GM23338 (cell line): ENCODE measurements at regions not wholly inside any gene's neighbourhood (a gene's known extent, or its start where the extent isn't known, plus 50 kb on each side); places are given as distances from the start of the nearest gene placed in this dataset.

ENCODE experiments used
- ATAC-seq: fragments of 200-7000 bp; cut with Tn5 transposase; 3 replicates; pipeline ENCODE4 v1.9.1; 2020
- DNase-seq: peaks from one replicate; pipeline ENCODE4 v3.0.0-alpha.2; 2015; ENCODE audit warnings: low spot score
- H2AFZ ChIP-seq: fragments of 200-600 bp; sonication (generic); 2 replicates; pipeline ENCODE4 v1.8.0; 2016; ENCODE audit warnings: antibody characterized with exemption, mild to moderate bottlenecking, moderate library complexity
- H3F3A ChIP-seq: fragments of 200-600 bp; sonication (generic); replicated peaks from 2 replicates; pipeline ENCODE4 v1.8.0; 2017; ENCODE audit warnings: antibody characterized with exemption, mixed run types, low read depth
- H3K27ac ChIP-seq: fragments of 200-600 bp; sonication (generic); 2 replicates; pipeline ENCODE4 v1.6.1; 2016; ENCODE audit warnings: low read depth
- H3K27me3 ChIP-seq: fragments of 200-600 bp; sonication (generic); 2 replicates; pipeline ENCODE4 v1.8.0; 2016; ENCODE audit warnings: mild to moderate bottlenecking, mixed run types, moderate library complexity; ENCODE audit not compliant: insufficient read depth
- H3K36me3 ChIP-seq: fragments of 200-600 bp; sonication (generic); 2 replicates; pipeline ENCODE4 v1.8.0; 2016; ENCODE audit warnings: mild to moderate bottlenecking; ENCODE audit not compliant: insufficient read depth
- H3K4me1 ChIP-seq: fragments of 200-600 bp; sonication (generic); 2 replicates; pipeline ENCODE4 v1.8.0; 2016; ENCODE audit warnings: mild to moderate bottlenecking, moderate library complexity; ENCODE audit not compliant: insufficient read depth
- H3K4me2 ChIP-seq: fragments of 200-600 bp; sonication (generic); 2 replicates; pipeline ENCODE4 v1.7.1; 2017; ENCODE audit warnings: mixed run types
- H3K4me3 ChIP-seq: fragments of 200-600 bp; sonication (generic); 2 replicates; pipeline ENCODE4 v1.6.1; 2016; ENCODE audit warnings: mixed run types
- H3K79me2 ChIP-seq: fragments of 200-600 bp; sonication (generic); replicated peaks from 2 replicates; pipeline ENCODE4 v1.8.0; 2017; ENCODE audit warnings: mild to moderate bottlenecking; ENCODE audit not compliant: insufficient read depth
- H3K9me2 ChIP-seq: fragments of 200-600 bp; sonication (generic); 2 replicates; pipeline ENCODE4 v1.8.0; 2017; ENCODE audit not compliant: insufficient read depth
- H4K20me1 ChIP-seq: fragments of 200-600 bp; sonication (generic); replicated peaks from 2 replicates; pipeline ENCODE4 v1.8.0; 2017; ENCODE audit warnings: mild to moderate bottlenecking; ENCODE audit not compliant: insufficient read depth
- H3K27ac Mint-ChIP-seq: 2 replicates; pipeline ENCODE4 v1.8.0; 2020; ENCODE audit warnings: inconsistent platforms, mild to moderate bottlenecking, moderate library complexity, mixed read lengths
- H3K27me3 Mint-ChIP-seq: 3 replicates; pipeline ENCODE4 v1.8.0; 2022; ENCODE audit warnings: low read depth, mild to moderate bottlenecking, moderate library complexity, mixed read lengths, inconsistent platforms; ENCODE audit not compliant: insufficient read depth, poor library complexity
- H3K36me3 Mint-ChIP-seq: 3 replicates; pipeline ENCODE4 v1.8.0; 2021; ENCODE audit warnings: low read depth, mild to moderate bottlenecking, inconsistent platforms, moderate library complexity, mixed read lengths
- H3K4me1 Mint-ChIP-seq: 3 replicates; pipeline ENCODE4 v1.8.0; 2020; ENCODE audit warnings: mild to moderate bottlenecking, inconsistent platforms, mixed read lengths
- H3K4me3 Mint-ChIP-seq: 3 replicates; pipeline ENCODE4 v1.8.0; 2021; ENCODE audit warnings: moderate library complexity, mild to moderate bottlenecking, inconsistent platforms, mixed read lengths
- H3K9me3 Mint-ChIP-seq: 3 replicates; pipeline ENCODE4 v1.8.0; 2020; ENCODE audit warnings: moderate library complexity, mild to moderate bottlenecking, inconsistent platforms, mixed read lengths
- NANOG ChIP-seq: IDR thresholded peaks from 2 replicates; pipeline ENCODE4 v1.6.1; 2016; ENCODE audit warnings: antibody characterized with exemption, borderline replicate concordance
- STAT1 ChIP-seq: IDR thresholded peaks from one replicate; pipeline ENCODE4 v1.6.1; 2016; ENCODE audit warnings: antibody characterized with exemption; ENCODE audit not compliant: unreplicated experiment
- ZNF114 ChIP-seq: fragments of 250-450 bp; sonication (Bioruptor Pico); IDR thresholded peaks from 2 replicates; pipeline ENCODE4 v1.5.0; 2020; ENCODE audit warnings: mild to moderate bottlenecking, moderate library complexity
- ZNF331 ChIP-seq: fragments of 250-450 bp; sonication (Bioruptor Pico); IDR thresholded peaks from 2 replicates; pipeline ENCODE4 v1.5.0; 2020; ENCODE audit warnings: low read depth, mild to moderate bottlenecking, moderate library complexity
- TF ChIP-seq, protein P1 (sequence below): IDR thresholded peaks from one replicate; pipeline ENCODE4 v1.6.1; 2018; ENCODE audit warnings: antibody characterized with exemption; ENCODE audit not compliant: unreplicated experiment
- TF ChIP-seq, protein P2 (sequence below): fragments of 250-450 bp; sonication (Bioruptor Pico); IDR thresholded peaks from 2 replicates; pipeline ENCODE4 v1.5.0; 2020; ENCODE audit warnings: mild to moderate bottlenecking, moderate library complexity

DNA sequence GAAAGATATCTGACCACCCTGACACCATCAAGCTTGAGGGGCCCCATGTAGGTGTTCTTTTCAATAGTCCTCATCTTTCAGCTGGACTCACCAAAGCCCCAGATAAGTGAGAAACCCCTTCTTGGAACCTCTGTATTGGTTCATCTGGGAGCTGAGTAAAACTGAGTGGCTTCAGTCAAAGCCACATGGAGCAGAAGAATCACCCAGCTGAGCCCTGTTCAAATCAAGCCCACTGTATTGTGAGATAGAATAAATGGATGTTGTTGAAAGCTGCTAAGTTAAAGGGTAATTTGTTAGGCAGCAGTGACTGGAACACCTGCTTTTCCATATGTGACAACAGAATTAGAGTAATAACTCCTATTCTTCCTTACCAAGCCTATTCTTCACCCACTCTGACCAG, 64.8 kb upstream of the SDK1 start:
- no peaks in the 10 kb centered on the region for H3K27me3 ChIP-seq
- Mint-ChIP-seq H3K4me1 (peaks cover 7% of the 10 kb centered on the region; the same call in 2 of the 3 replicates), H3K4me3 (no peak overlapping the region), H3K9me3 (peaks cover 13% of the 10 kb centered on the region), H3K36me3 (peaks cover 7% of the 10 kb centered on the region), H3K27me3 (peaks cover 10% of the 10 kb centered on the region), H3K27ac (no peak overlapping the region)
- TF ChIP-seq ZNF114 (CRISPR knock-in tag), result no peak
- TF ChIP-seq, protein P1, sequence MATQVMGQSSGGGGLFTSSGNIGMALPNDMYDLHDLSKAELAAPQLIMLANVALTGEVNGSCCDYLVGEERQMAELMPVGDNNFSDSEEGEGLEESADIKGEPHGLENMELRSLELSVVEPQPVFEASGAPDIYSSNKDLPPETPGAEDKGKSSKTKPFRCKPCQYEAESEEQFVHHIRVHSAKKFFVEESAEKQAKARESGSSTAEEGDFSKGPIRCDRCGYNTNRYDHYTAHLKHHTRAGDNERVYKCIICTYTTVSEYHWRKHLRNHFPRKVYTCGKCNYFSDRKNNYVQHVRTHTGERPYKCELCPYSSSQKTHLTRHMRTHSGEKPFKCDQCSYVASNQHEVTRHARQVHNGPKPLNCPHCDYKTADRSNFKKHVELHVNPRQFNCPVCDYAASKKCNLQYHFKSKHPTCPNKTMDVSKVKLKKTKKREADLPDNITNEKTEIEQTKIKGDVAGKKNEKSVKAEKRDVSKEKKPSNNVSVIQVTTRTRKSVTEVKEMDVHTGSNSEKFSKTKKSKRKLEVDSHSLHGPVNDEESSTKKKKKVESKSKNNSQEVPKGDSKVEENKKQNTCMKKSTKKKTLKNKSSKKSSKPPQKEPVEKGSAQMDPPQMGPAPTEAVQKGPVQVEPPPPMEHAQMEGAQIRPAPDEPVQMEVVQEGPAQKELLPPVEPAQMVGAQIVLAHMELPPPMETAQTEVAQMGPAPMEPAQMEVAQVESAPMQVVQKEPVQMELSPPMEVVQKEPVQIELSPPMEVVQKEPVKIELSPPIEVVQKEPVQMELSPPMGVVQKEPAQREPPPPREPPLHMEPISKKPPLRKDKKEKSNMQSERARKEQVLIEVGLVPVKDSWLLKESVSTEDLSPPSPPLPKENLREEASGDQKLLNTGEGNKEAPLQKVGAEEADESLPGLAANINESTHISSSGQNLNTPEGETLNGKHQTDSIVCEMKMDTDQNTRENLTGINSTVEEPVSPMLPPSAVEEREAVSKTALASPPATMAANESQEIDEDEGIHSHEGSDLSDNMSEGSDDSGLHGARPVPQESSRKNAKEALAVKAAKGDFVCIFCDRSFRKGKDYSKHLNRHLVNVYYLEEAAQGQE, result no peak
- no peak for TF ChIP-seq STAT1
- TF ChIP-seq, protein P2, sequence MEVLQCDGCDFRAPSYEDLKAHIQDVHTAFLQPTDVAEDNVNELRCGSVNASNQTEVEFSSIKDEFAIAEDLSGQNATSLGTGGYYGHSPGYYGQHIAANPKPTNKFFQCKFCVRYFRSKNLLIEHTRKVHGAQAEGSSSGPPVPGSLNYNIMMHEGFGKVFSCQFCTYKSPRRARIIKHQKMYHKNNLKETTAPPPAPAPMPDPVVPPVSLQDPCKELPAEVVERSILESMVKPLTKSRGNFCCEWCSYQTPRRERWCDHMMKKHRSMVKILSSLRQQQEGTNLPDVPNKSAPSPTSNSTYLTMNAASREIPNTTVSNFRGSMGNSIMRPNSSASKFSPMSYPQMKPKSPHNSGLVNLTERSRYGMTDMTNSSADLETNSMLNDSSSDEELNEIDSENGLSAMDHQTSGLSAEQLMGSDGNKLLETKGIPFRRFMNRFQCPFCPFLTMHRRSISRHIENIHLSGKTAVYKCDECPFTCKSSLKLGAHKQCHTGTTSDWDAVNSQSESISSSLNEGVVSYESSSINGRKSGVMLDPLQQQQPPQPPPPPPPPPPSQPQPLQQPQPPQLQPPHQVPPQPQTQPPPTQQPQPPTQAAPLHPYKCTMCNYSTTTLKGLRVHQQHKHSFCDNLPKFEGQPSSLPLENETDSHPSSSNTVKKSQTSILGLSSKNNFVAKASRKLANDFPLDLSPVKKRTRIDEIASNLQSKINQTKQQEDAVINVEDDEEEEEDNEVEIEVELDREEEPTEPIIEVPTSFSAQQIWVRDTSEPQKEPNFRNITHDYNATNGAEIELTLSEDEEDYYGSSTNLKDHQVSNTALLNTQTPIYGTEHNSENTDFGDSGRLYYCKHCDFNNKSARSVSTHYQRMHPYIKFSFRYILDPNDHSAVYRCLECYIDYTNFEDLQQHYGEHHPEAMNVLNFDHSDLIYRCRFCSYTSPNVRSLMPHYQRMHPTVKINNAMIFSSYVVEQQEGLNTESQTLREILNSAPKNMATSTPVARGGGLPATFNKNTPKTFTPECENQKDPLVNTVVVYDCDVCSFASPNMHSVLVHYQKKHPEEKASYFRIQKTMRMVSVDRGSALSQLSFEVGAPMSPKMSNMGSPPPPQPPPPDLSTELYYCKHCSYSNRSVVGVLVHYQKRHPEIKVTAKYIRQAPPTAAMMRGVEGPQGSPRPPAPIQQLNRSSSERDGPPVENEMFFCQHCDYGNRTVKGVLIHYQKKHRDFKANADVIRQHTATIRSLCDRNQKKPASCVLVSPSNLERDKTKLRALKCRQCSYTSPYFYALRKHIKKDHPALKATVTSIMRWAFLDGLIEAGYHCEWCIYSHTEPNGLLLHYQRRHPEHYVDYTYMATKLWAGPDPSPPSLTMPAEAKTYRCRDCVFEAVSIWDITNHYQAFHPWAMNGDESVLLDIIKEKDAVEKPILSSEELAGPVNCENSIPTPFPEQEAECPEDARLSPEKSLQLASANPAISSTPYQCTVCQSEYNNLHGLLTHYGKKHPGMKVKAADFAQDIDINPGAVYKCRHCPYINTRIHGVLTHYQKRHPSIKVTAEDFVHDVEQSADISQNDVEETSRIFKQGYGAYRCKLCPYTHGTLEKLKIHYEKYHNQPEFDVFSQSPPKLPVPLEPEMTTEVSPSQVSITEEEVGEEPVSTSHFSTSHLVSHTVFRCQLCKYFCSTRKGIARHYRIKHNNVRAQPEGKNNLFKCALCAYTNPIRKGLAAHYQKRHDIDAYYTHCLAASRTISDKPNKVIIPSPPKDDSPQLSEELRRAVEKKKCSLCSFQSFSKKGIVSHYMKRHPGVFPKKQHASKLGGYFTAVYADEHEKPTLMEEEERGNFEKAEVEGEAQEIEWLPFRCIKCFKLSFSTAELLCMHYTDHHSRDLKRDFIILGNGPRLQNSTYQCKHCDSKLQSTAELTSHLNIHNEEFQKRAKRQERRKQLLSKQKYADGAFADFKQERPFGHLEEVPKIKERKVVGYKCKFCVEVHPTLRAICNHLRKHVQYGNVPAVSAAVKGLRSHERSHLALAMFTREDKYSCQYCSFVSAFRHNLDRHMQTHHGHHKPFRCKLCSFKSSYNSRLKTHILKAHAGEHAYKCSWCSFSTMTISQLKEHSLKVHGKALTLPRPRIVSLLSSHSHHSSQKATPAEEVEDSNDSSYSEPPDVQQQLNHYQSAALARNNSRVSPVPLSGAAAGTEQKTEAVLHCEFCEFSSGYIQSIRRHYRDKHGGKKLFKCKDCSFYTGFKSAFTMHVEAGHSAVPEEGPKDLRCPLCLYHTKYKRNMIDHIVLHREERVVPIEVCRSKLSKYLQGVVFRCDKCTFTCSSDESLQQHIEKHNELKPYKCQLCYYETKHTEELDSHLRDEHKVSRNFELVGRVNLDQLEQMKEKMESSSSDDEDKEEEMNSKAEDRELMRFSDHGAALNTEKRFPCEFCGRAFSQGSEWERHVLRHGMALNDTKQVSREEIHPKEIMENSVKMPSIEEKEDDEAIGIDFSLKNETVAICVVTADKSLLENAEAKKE (CRISPR knock-in tag), result no peak
- TF ChIP-seq ZNF331, result peak; percentile 88
- no peak for TF ChIP-seq NANOG
- no peak overlapping the region for H3K4me3 ChIP-seq
- ATAC-seq (no peak), DNase-seq (no peak)
- H3K36me3 ChIP-seq, result no peaks in the 10 kb centered on the region
- H3K27ac ChIP-seq, result no peak overlapping the region
- no peaks in the 10 kb centered on the region for H4K20me1 ChIP-seq
- H2AFZ ChIP-seq, result no peak overlapping the region
- H3K4me2 ChIP-seq, result no peak overlapping the region
- peaks cover 13% of the 10 kb centered on the region for H3K9me2 ChIP-seq
- H3K4me1 ChIP-seq, result no peaks in the 10 kb centered on the region
- H3F3A ChIP-seq, result no peaks in the 10 kb centered on the region
- H3K79me2 ChIP-seq, result no peaks in the 10 kb centered on the region
